NB4 (cell line): ENCODE measurements at regions not wholly inside any gene's neighbourhood (a gene's known extent, or its start where the extent isn't known, plus 50 kb on each side); places are given as distances from the start of the nearest gene placed in this dataset.

Source experiments
- DNase-seq: peaks from one replicate; pipeline ENCODE4 v3.0.0; 2010; ENCODE audit warnings: low read depth
- H3K4me3 ChIP-seq: one replicate; pipeline ENCODE4 v1.5.1; 2011; ENCODE audit warnings: mild to moderate bottlenecking, low read depth, low read length, moderate library complexity
- CTCF ChIP-seq: IDR thresholded peaks from one replicate; pipeline ENCODE4 v1.5.1; 2012; ENCODE audit warnings: low read depth, low read length
- MAX ChIP-seq: IDR thresholded peaks from 2 replicates; pipeline ENCODE4 v1.6.1; 2011; ENCODE audit warnings: low read depth, low read length
- MYC ChIP-seq: IDR thresholded peaks from 2 replicates; pipeline ENCODE4 v1.6.1; 2011; ENCODE audit warnings: low read depth, low read length
- POLR2A ChIP-seq: IDR thresholded peaks from 2 replicates; pipeline ENCODE4 v1.6.1; 2011; ENCODE audit warnings: mild to moderate bottlenecking; ENCODE audit not compliant: insufficient read length; ENCODE audit errors: extremely low read depth

GRCh38 chrX:9108054-9108453, 74.1 kb upstream of the FAM9B start:
- H3K4me3 ChIP-seq, result no peak overlapping the region
- TF ChIP-seq MAX (no peak), MYC (no peak), CTCF (no peak), POLR2A (no peak)
- DNase-seq, result no peak

GRCh38 chrX:9110808-9111207, 76.9 kb upstream of the FAM9B start:
- TF ChIP-seq POLR2A (no peak), MYC (no peak), CTCF (no peak), MAX (no peak)
- no peak for DNase-seq
- H3K4me3 ChIP-seq, result no peak overlapping the region

GRCh38 chrX:9114245-9114644, 80.3 kb upstream of the FAM9B start:
- DNase-seq, result no peak
- TF ChIP-seq CTCF (no peak), MAX (no peak)
- no peak overlapping the region for H3K4me3 ChIP-seq

GRCh38 chrX:9117851-9118250, 83.9 kb upstream of the FAM9B start:
- TF ChIP-seq CTCF, result no peak
- no peak for TF ChIP-seq MAX
- no peak for TF ChIP-seq POLR2A
- no peak overlapping the region for H3K4me3 ChIP-seq
- no peak for DNase-seq

- TF ChIP-seq POLR2A (no peak), CTCF (no peak), MAX (no peak), MYC (no peak)
- no peak for DNase-seq
- no peak overlapping the region for H3K4me3 ChIP-seq
Measured at GRCh38 chrX:9122519-9123245, 88.8 kb upstream of the FAM9B start.

- TF ChIP-seq MAX (no peak), MYC (no peak), POLR2A (no peak), CTCF (no peak)
- H3K4me3 ChIP-seq, result no peak overlapping the region
- no peak for DNase-seq
Measured at GRCh38 chrX:9127986-9128385, 94.1 kb upstream of the FAM9B start.
